ENCODE measurements at regions not wholly inside any gene's neighbourhood (a gene's known extent, or its start where the extent isn't known, plus 50 kb on each side); places are given as distances from the start of the nearest gene placed in this dataset.
A peak's percentile ranks its signal among the peaks of the same experiment; 100 is the strongest.

DNA sequence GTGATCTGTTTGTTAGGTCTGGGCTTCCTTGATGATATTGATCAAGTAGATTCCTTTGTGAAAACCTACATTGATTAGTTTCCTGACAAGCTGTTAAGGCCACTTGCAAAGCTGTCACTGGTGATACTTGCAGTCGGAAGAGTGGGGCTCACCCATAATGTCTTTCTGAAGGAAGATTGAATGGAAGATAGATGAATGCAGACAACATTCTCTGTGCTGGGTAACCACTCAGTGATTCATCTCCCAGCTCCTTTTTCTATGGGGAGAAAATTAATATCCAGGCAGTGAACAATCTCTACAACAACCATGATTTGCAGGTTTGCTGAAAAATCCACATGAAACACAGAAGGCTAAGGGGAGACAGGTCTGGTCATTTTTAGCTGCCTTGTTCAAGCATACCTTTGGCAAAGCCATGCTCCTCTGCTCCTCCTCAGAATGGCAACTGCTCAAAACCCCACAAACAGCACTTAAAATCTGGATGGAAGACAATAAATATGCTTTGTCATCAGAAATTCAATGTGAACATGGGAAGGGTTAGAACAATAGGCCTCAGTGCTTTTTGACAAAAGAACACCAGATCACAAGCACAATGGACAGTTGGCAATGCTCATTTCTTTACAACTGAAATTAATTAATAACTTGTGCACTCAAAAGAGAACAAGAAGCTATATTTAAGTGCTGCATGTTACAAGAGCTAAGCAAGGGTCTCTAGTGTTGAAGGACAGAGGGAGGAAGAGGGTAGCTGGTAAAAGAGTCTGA, 495.4 kb downstream of the TOX3 start:
- no peaks in the 10 kb centered on the region for H3K4me1 ChIP-seq (ENCODE audit: control insufficient read depth, insufficient read depth, low read length)
- no peak overlapping the region for H3K4me3 ChIP-seq (ENCODE audit: low read depth, low read length)
- WGBS (ENCODE audit: insufficient coverage), result no CpG with 5 or more reads among the region's 1 CpG
- no peaks in the 10 kb centered on the region for H3K27me3 ChIP-seq (ENCODE audit: control insufficient read depth, insufficient read depth, low read length)
- no peak overlapping the region for H3K27ac ChIP-seq (ENCODE audit: low read depth, low read length)
- no peaks in the 10 kb centered on the region for H3K36me3 ChIP-seq (ENCODE audit: control insufficient read depth, insufficient read depth, low read length)
- no peak for DNase-seq (ENCODE audit: low read depth in 4 of 6, low spot score in 6 of 6)
- H3K9me3 ChIP-seq (ENCODE audit: control insufficient read depth, insufficient read depth, low read length), result peaks cover 2% of the 10 kb centered on the region

- Histone ChIP-seq H3K27ac (ENCODE audit: low read depth, low read length) (no peak overlapping the region), H3K4me1 (ENCODE audit: control insufficient read depth, insufficient read depth, low read length) (no peaks in the 10 kb centered on the region), H3K27me3 (ENCODE audit: control insufficient read depth, insufficient read depth, low read length) (no peaks in the 10 kb centered on the region), H3K4me3 (ENCODE audit: low read depth, low read length) (no peak overlapping the region), H3K36me3 (ENCODE audit: control insufficient read depth, insufficient read depth, low read length) (no peaks in the 10 kb centered on the region), H3K9me3 (ENCODE audit: control insufficient read depth, insufficient read depth, low read length) (peaks cover 2% of the 10 kb centered on the region)
- no CpG with 5 or more reads among the region's 2 CpGs for WGBS (ENCODE audit: insufficient coverage)
- no peak for DNase-seq (ENCODE audit: low read depth in 4 of 6, low spot score in 6 of 6)
Measured at GRCh38 chr16:52050418-52050817, 496.5 kb downstream of the TOX3 start.

GRCh38 chr16:52035436-52035835, 511.5 kb downstream of the TOX3 start:
- H3K9me3 ChIP-seq (ENCODE audit: control insufficient read depth, insufficient read depth, low read length), result no peaks in the 10 kb centered on the region
- no peaks in the 10 kb centered on the region for H3K36me3 ChIP-seq (ENCODE audit: control insufficient read depth, insufficient read depth, low read length)
- H3K27ac ChIP-seq (ENCODE audit: low read depth, low read length), result no peak overlapping the region
- WGBS (ENCODE audit: insufficient coverage), result no CpG with 5 or more reads among the region's 2 CpGs
- no peaks in the 10 kb centered on the region for H3K4me1 ChIP-seq (ENCODE audit: control insufficient read depth, insufficient read depth, low read length)
- H3K27me3 ChIP-seq (ENCODE audit: control insufficient read depth, insufficient read depth, low read length), result no peaks in the 10 kb centered on the region
- DNase-seq (ENCODE audit: low read depth in 4 of 6, low spot score in 6 of 6), result peak in 1 of 6 donors; percentile 25
- no peak overlapping the region for H3K4me3 ChIP-seq (ENCODE audit: low read depth, low read length)

GRCh38 chr16:52034830-52035229, 512.1 kb downstream of the TOX3 start:
- no peaks in the 10 kb centered on the region for H3K27me3 ChIP-seq (ENCODE audit: control insufficient read depth, insufficient read depth, low read length)
- no peaks in the 10 kb centered on the region for H3K36me3 ChIP-seq (ENCODE audit: control insufficient read depth, insufficient read depth, low read length)
- DNase-seq (ENCODE audit: low read depth in 4 of 6, low spot score in 6 of 6), result no peak
- no peak overlapping the region for H3K27ac ChIP-seq (ENCODE audit: low read depth, low read length)
- H3K4me1 ChIP-seq (ENCODE audit: control insufficient read depth, insufficient read depth, low read length), result no peaks in the 10 kb centered on the region
- H3K4me3 ChIP-seq (ENCODE audit: low read depth, low read length), result no peak overlapping the region
- no peaks in the 10 kb centered on the region for H3K9me3 ChIP-seq (ENCODE audit: control insufficient read depth, insufficient read depth, low read length)

DNA sequence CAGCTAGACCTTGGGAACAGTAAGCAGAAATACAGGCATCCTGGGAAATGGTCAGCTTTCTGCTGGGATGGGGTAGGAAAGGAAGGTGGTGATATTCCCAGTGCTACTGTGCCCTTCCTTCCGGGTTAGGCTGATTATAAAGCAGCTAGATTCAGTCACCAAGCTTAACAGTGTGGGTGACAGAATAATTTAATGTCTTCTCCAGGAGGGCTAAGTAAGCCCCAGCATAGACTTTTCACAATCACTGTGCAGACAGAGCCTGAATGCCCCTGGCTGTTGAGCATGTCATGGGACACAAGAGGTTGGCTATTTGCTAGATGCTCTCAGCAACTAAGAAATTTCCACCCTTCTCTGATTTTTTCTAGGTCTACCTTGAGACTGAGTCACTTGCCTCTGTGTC, 513.0 kb downstream of the TOX3 start:
- DNase-seq (ENCODE audit: low read depth in 4 of 6, low spot score in 6 of 6), result no peak
- 75% methylated on average over 1 of the region's 1 CpG for WGBS (ENCODE audit: insufficient coverage)
- H3K9me3 ChIP-seq (ENCODE audit: control insufficient read depth, insufficient read depth, low read length), result no peaks in the 10 kb centered on the region
- H3K27ac ChIP-seq (ENCODE audit: low read depth, low read length), result no peak overlapping the region
- H3K36me3 ChIP-seq (ENCODE audit: control insufficient read depth, insufficient read depth, low read length), result no peaks in the 10 kb centered on the region
- H3K4me3 ChIP-seq (ENCODE audit: low read depth, low read length), result no peak overlapping the region
- H3K27me3 ChIP-seq (ENCODE audit: control insufficient read depth, insufficient read depth, low read length), result no peaks in the 10 kb centered on the region
- no peaks in the 10 kb centered on the region for H3K4me1 ChIP-seq (ENCODE audit: control insufficient read depth, insufficient read depth, low read length)

DNA sequence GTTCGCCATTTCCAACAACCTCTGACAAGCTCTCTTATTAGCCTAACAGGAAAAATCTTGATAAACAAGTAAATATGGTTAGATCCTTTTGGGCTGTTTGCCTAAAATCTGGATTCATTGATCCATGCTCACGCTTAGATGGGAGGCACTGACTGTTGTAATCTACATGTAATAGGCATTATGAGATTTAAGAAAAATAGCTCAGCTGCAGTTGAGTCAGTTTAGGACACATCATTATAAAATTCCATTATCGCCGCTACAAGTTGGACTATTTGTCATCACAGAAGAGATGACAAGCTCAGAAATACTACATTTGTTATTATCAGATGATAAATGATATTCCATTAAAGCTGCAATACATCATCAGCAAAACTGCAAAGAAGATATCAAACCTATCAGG, 524.0 kb downstream of the TOX3 start:
- H3K27me3 ChIP-seq (ENCODE audit: control insufficient read depth, insufficient read depth, low read length), result no peaks in the 10 kb centered on the region

GRCh38 chr16:52022177-52022576, 524.8 kb downstream of the TOX3 start:
- no peak for DNase-seq (ENCODE audit: low read depth in 4 of 6, low spot score in 6 of 6)
- H3K4me3 ChIP-seq (ENCODE audit: low read depth, low read length), result no peak overlapping the region
- no peaks in the 10 kb centered on the region for H3K9me3 ChIP-seq (ENCODE audit: control insufficient read depth, insufficient read depth, low read length)
- no peaks in the 10 kb centered on the region for H3K27me3 ChIP-seq (ENCODE audit: control insufficient read depth, insufficient read depth, low read length)
- no peaks in the 10 kb centered on the region for H3K36me3 ChIP-seq (ENCODE audit: control insufficient read depth, insufficient read depth, low read length)
- H3K4me1 ChIP-seq (ENCODE audit: control insufficient read depth, insufficient read depth, low read length), result no peaks in the 10 kb centered on the region
- no peak overlapping the region for H3K27ac ChIP-seq (ENCODE audit: low read depth, low read length)
- WGBS (ENCODE audit: insufficient coverage), result 67% methylated on average over 1 of the region's 3 CpGs

More for the DNA sequence above, 524.0 kb downstream of the TOX3 start:
- H3K4me3 ChIP-seq (ENCODE audit: low read depth, low read length), result no peak overlapping the region
- no peak overlapping the region for H3K27ac ChIP-seq (ENCODE audit: low read depth, low read length)
- no peaks in the 10 kb centered on the region for H3K9me3 ChIP-seq (ENCODE audit: control insufficient read depth, insufficient read depth, low read length)
- no CpG with 5 or more reads among the region's 4 CpGs for WGBS (ENCODE audit: insufficient coverage)
- DNase-seq (ENCODE audit: low read depth in 4 of 6, low spot score in 6 of 6), result peak in 1 of 6 donors; percentile 42
- H3K4me1 ChIP-seq (ENCODE audit: control insufficient read depth, insufficient read depth, low read length), result no peaks in the 10 kb centered on the region
- H3K36me3 ChIP-seq (ENCODE audit: control insufficient read depth, insufficient read depth, low read length), result no peaks in the 10 kb centered on the region

- Histone ChIP-seq H3K4me3 (ENCODE audit: low read depth, low read length) (no peak overlapping the region), H3K36me3 (ENCODE audit: control insufficient read depth, insufficient read depth, low read length) (no peaks in the 10 kb centered on the region), H3K4me1 (ENCODE audit: control insufficient read depth, insufficient read depth, low read length) (no peaks in the 10 kb centered on the region), H3K9me3 (ENCODE audit: control insufficient read depth, insufficient read depth, low read length) (peaks cover 1% of the 10 kb centered on the region), H3K27ac (ENCODE audit: low read depth, low read length) (no peak overlapping the region), H3K27me3 (ENCODE audit: control insufficient read depth, insufficient read depth, low read length) (no peaks in the 10 kb centered on the region)
- no CpG with 5 or more reads among the region's 2 CpGs for WGBS (ENCODE audit: insufficient coverage)
- no peak for DNase-seq (ENCODE audit: low read depth in 4 of 6, low spot score in 6 of 6)
Measured at GRCh38 chr16:52016387-52016786, 530.6 kb downstream of the TOX3 start.

GRCh38 chr16:52005551-52005950, 541.4 kb downstream of the TOX3 start:
- no peak overlapping the region for H3K27ac ChIP-seq (ENCODE audit: low read depth, low read length)
- H3K36me3 ChIP-seq (ENCODE audit: control insufficient read depth, insufficient read depth, low read length), result no peaks in the 10 kb centered on the region
- no peaks in the 10 kb centered on the region for H3K27me3 ChIP-seq (ENCODE audit: control insufficient read depth, insufficient read depth, low read length)
- DNase-seq (ENCODE audit: low read depth in 4 of 6, low spot score in 6 of 6), result no peak
- H3K4me3 ChIP-seq (ENCODE audit: low read depth, low read length), result no peak overlapping the region
- H3K4me1 ChIP-seq (ENCODE audit: control insufficient read depth, insufficient read depth, low read length), result no peaks in the 10 kb centered on the region
- no peaks in the 10 kb centered on the region for H3K9me3 ChIP-seq (ENCODE audit: control insufficient read depth, insufficient read depth, low read length)

- H3K27ac ChIP-seq (ENCODE audit: low read depth, low read length), result no peak overlapping the region
- 97% methylated on average over 5 of the region's 6 CpGs for WGBS (ENCODE audit: insufficient coverage)
- DNase-seq (ENCODE audit: low read depth in 4 of 6, low spot score in 6 of 6), result no peak
- no peaks in the 10 kb centered on the region for H3K36me3 ChIP-seq (ENCODE audit: control insufficient read depth, insufficient read depth, low read length)
- no peaks in the 10 kb centered on the region for H3K27me3 ChIP-seq (ENCODE audit: control insufficient read depth, insufficient read depth, low read length)
- H3K4me1 ChIP-seq (ENCODE audit: control insufficient read depth, insufficient read depth, low read length), result no peaks in the 10 kb centered on the region
- no peak overlapping the region for H3K4me3 ChIP-seq (ENCODE audit: low read depth, low read length)
- H3K9me3 ChIP-seq (ENCODE audit: control insufficient read depth, insufficient read depth, low read length), result no peaks in the 10 kb centered on the region
Measured at GRCh38 chr16:52004343-52004742, 542.6 kb downstream of the TOX3 start.
